Right atrium auricular region (tissue), 2 donors: ENCODE measurements at regions not wholly inside any gene's neighbourhood (a gene's known extent, or its start where the extent isn't known, plus 50 kb on each side); places are given as distances from the start of the nearest gene placed in this dataset.

ENCODE experiments used
- DNase-seq: peaks from one replicate; pipeline ENCODE4 v3.0.0-alpha.2; 2019; ENCODE audit warnings: low spot score
- H3K27ac ChIP-seq, 2 donors: fragments of 200-600 bp; sonication (generic); 1 replicate in 1 of 2; 2 replicates in 1 of 2; pipeline ENCODE4 v1.5.1; 2016 to 2019
- H3K27me3 ChIP-seq, 2 donors: fragments of 200-600 bp; sonication (generic); one replicate each; pipeline versions ENCODE4 v1.5.1 to v1.6.0; 2017 to 2019
- H3K36me3 ChIP-seq: fragments of 200-600 bp; sonication (generic); one replicate; pipeline ENCODE4 v1.5.1; 2016
- H3K4me1 ChIP-seq, 2 donors: fragments of 200-600 bp; sonication (generic); one replicate each; pipeline versions ENCODE4 v1.5.1 to v1.6.0; 2017 to 2019
- H3K4me3 ChIP-seq, 2 donors: fragments of 200-600 bp; sonication (generic); 1 replicate in 1 of 2; 2 replicates in 1 of 2; pipeline ENCODE4 v1.5.1; 2017 to 2019; ENCODE audit warnings: mild to moderate bottlenecking in 1 of 2, moderate library complexity in 1 of 2
- H3K9me3 ChIP-seq, 2 donors: fragments of 200-600 bp; sonication (generic); one replicate each; pipeline ENCODE4 v1.5.1; 2019
- TF ChIP-seq, protein P1 (sequence below), 2 donors: fragments of 200-600 bp; sonication (generic); IDR thresholded peaks; one replicate each; pipeline ENCODE4 v1.5.1; 2019; ENCODE audit warnings: antibody characterized with exemption in 2 of 2

DNA sequence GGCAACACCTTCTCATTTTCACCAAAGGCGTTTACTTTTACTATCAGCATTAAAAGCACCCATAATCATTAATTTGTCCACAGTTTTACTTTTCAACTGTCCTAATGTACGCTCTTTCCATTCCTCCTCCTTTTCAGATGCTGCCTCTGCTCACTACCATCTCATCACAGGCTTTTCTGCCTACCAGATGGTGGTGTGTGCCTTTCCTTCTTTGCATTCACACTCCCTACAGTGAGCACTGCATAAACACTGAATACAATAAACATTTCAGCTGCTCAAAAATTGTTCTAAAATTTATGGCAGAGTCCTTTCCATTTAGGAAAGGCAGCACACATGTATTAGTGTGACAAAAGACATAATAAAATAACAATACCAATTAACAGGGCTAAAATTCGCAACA is 435.7 kb downstream of the GXYLT1 start:
- H3K36me3 ChIP-seq = no peaks in the 10 kb centered on the region
- H3K4me1 ChIP-seq = no peaks in the 10 kb centered on the region
- no peaks in the 10 kb centered on the region for H3K27me3 ChIP-seq
- no peaks in the 10 kb centered on the region for H3K9me3 ChIP-seq
- no peak for DNase-seq
- H3K4me3 ChIP-seq = no peak overlapping the region
- TF ChIP-seq, protein P1, sequence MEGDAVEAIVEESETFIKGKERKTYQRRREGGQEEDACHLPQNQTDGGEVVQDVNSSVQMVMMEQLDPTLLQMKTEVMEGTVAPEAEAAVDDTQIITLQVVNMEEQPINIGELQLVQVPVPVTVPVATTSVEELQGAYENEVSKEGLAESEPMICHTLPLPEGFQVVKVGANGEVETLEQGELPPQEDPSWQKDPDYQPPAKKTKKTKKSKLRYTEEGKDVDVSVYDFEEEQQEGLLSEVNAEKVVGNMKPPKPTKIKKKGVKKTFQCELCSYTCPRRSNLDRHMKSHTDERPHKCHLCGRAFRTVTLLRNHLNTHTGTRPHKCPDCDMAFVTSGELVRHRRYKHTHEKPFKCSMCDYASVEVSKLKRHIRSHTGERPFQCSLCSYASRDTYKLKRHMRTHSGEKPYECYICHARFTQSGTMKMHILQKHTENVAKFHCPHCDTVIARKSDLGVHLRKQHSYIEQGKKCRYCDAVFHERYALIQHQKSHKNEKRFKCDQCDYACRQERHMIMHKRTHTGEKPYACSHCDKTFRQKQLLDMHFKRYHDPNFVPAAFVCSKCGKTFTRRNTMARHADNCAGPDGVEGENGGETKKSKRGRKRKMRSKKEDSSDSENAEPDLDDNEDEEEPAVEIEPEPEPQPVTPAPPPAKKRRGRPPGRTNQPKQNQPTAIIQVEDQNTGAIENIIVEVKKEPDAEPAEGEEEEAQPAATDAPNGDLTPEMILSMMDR (IDR thresholded peaks at IDR 0.05) = no peak
- no peak overlapping the region for H3K27ac ChIP-seq

DNA sequence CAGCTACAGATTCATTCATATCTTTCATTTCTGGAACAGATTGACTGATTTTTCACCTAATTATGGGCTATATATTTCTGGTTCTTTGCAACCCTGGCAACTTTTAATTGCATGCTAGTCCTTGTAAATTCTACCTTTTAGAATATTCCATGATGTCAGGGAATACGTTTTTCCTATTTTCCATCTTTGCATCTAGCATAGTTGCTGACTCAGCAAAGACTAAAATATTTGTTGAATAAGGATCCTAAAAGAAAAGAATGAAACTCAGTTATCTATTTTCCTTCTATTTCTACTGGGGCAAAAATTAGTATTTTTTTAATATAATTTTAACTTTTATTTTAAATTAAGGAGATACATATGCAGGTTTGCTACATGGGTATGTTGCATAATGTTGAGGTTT is 438.3 kb downstream of the GXYLT1 start:
- Histone ChIP-seq H3K9me3 (no peaks in the 10 kb centered on the region), H3K27me3 (no peaks in the 10 kb centered on the region), H3K27ac (no peak overlapping the region), H3K4me3 (no peak overlapping the region), H3K4me1 (no peaks in the 10 kb centered on the region), H3K36me3 (no peaks in the 10 kb centered on the region)
- TF ChIP-seq, protein P1 (IDR thresholded peaks at IDR 0.05) = no peak
- DNase-seq = no peak

DNA sequence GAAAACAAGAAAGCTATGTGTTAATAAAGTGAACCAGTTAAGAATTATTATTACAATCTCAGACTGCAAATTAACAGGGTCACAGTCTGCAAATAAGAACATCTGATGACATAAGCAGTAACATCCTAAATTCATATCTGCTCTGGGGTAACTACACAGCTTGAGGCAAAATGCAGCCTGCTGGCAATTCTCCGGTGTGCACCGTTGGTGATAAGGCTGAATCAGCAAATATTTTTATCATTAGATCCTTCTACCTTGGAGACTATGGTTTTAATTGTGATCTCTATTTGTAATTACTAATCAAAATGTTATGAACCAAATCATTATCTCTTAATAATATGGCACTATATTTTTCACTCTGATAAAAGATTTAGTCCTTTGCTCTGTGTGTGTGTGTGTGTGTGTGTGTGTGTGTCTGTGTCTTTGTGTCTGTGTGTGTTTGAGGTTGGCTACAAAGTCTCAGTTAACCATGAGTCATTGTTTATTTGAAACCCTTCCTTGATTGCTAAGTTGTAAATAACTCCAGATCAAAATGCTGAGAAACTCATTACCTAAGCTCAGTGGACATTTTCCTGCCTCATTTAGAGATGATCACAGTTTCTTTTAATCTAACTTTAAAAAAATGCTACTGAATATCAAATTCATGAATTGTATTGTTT is 442.6 kb downstream of the GXYLT1 start:
- no peaks in the 10 kb centered on the region for H3K4me1 ChIP-seq
- no peak for DNase-seq

DNA sequence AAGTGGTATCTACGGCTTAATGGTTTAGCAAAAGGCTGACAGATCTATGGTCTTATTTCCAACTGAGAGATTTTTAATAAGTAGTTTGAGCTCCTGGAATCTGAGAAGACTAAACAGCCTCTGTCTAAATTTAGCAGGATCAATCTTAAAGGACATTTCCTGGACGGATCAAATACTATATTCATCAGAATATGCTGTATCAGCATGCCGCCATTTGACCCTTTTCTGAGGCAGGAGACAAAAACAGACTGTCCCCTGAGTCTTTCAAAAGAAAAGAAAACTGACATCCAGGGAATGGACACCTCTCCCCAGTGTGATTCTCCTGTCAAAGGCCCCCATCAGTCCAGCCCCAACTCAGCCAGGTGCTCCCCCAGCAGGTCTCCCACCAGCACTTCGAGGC is 443.7 kb downstream of the GXYLT1 start:
- DNase-seq = no peak
- TF ChIP-seq, protein P1 (IDR thresholded peaks at IDR 0.05) = no peak
- Histone ChIP-seq H3K36me3 (no peaks in the 10 kb centered on the region), H3K27ac (no peak overlapping the region), H3K4me3 (no peak overlapping the region), H3K27me3 (no peaks in the 10 kb centered on the region), H3K4me1 (no peaks in the 10 kb centered on the region), H3K9me3 (no peaks in the 10 kb centered on the region)

More for the DNA sequence above, 442.6 kb downstream of the GXYLT1 start:
- no peaks in the 10 kb centered on the region for H3K9me3 ChIP-seq
- H3K27ac ChIP-seq = no peak overlapping the region
- H3K27me3 ChIP-seq = no peaks in the 10 kb centered on the region
- TF ChIP-seq, protein P1 (IDR thresholded peaks at IDR 0.05) = no peak
- H3K4me3 ChIP-seq = no peak overlapping the region
- no peaks in the 10 kb centered on the region for H3K36me3 ChIP-seq

DNA sequence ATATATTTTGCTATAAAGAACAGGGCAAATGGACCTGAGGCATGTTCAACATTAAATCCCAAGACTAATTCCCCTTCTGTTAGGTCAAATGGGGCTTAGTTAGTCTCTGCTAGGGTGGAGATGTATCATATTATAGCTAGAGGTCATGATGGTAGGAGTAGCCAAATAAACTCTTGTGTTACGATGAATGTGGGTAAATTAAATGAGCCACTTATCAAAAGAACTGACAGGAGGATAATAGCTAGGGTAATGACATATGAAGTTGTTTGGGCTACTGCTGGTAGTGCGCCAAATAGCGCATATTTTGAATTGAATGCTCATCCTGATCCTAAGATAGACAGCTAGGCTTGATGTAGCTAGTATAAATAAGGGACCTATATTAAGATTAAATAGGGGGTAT is 445.0 kb downstream of the GXYLT1 start:
- TF ChIP-seq, protein P1 (IDR thresholded peaks at IDR 0.05) = no peak
- Histone ChIP-seq H3K27ac (no peak overlapping the region), H3K4me3 (no peak overlapping the region)

DNA sequence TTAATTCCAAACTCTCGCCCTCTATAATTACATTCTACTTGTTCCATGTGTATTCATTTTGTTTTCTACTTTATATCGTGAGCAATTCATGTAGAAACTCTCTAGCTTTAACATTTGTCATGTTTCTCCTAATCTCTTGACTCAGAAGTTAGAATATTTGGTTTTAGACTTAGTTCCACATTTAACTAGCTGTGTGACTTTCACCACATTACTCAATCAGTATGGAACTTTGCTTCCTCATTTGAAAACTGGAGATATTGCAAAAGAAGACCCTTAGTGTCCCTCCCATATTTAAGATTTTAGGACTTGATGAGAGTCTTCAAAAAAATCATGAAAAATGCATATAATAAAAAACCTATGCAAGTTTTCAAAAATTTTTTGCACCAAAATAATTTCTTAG is 447.5 kb downstream of the GXYLT1 start:
- Histone ChIP-seq H3K9me3 (no peaks in the 10 kb centered on the region), H3K4me1 (no peaks in the 10 kb centered on the region), H3K27ac (no peak overlapping the region), H3K27me3 (no peaks in the 10 kb centered on the region), H3K4me3 (no peak overlapping the region), H3K36me3 (no peaks in the 10 kb centered on the region)
- DNase-seq = no peak
- TF ChIP-seq, protein P1 (IDR thresholded peaks at IDR 0.05) = no peak

More for the DNA sequence above, 445.0 kb downstream of the GXYLT1 start:
- no peaks in the 10 kb centered on the region for H3K9me3 ChIP-seq
- no peaks in the 10 kb centered on the region for H3K4me1 ChIP-seq
- no peaks in the 10 kb centered on the region for H3K27me3 ChIP-seq
- DNase-seq = no peak
- H3K36me3 ChIP-seq = no peaks in the 10 kb centered on the region
